Esophagus squamous epithelium (tissue), 5 donors: ENCODE measurements at regions not wholly inside any gene's neighbourhood (a gene's known extent, or its start where the extent isn't known, plus 50 kb on each side); places are given as distances from the start of the nearest gene placed in this dataset.

Experiments
- DNase-seq: peaks from one replicate; lab custom pipeline; 2025; lab: John Stamatoyannopoulos, UW
- H3K27ac ChIP-seq, 4 donors: fragments of 200-600 bp; sonication (generic); one replicate each; pipeline ENCODE4 v1.5.1; 2016 to 2019; ENCODE audit warnings: mild to moderate bottlenecking in 1 of 4
- H3K27me3 ChIP-seq, 4 donors: fragments of 200-600 bp; sonication (generic); 1 replicate in 3 of 4; 2 replicates in 1 of 4; pipeline versions ENCODE4 v1.5.1 to v1.6.0; 2017 to 2021; ENCODE audit warnings: antibody characterized with exemption in 1 of 4
- H3K36me3 ChIP-seq, 3 donors: fragments of 200-600 bp; sonication (generic); one replicate each; pipeline ENCODE4 v1.5.1; 2016 to 2019
- H3K4me1 ChIP-seq, 3 donors: fragments of 200-600 bp; sonication (generic); one replicate each; pipeline ENCODE4 v1.5.1; 2017 to 2019
- H3K4me3 ChIP-seq, 4 donors: fragments of 200-600 bp; sonication (generic); 1 replicate in 3 of 4; 2 replicates in 1 of 4; pipeline ENCODE4 v1.5.1; 2016 to 2019; ENCODE audit warnings: mild to moderate bottlenecking in 2 of 4, moderate library complexity in 1 of 4
- H3K9me3 ChIP-seq, 3 donors: fragments of 200-600 bp; sonication (generic); one replicate each; pipeline ENCODE4 v1.5.1; 2016 to 2019
- CTCF ChIP-seq, 6 experiments: fragments of 450-650 bp in 4 of 6; fragments of 200-600 bp in 2 of 6; sonication (generic) in 2 of 6; IDR thresholded peaks; one replicate each; pipeline ENCODE4 v1.5.1; 2016 to 2019; ENCODE audit warnings: antibody characterized with exemption in 6 of 6, mild to moderate bottlenecking in 4 of 6, moderate library complexity in 4 of 6
- POLR2A ChIP-seq, 4 donors: fragments of 450-650 bp; IDR thresholded peaks; one replicate each; pipeline ENCODE4 v1.6.1; 2017; ENCODE audit warnings: antibody characterized with exemption in 4 of 4, mild to moderate bottlenecking in 4 of 4, moderate library complexity in 3 of 4
- WGBS, 2 donors: methylation state at CpG; one replicate each; pipeline ENCODE4 v1.1.5; 2018; 5-methylcytosine and 5-hydroxymethylcytosine counted together
- intact Hi-C: fragments of 100-400 bp; cut with DNase I; formaldehyde crosslinking; loops from one replicate; pipeline ENCODE4 v1.15.0; 2022
- donor health status: DM: yes; HTN: yes; CAD: no.

GRCh38 chr13:78806457-78806856, 147.5 kb upstream of the OBI1 start:
- Histone ChIP-seq H3K4me1 (no peaks in the 10 kb centered on the region), H3K27ac (no peak overlapping the region), H3K4me3 (no peak overlapping the region), H3K36me3 (no peaks in the 10 kb centered on the region), H3K27me3 (no peaks in the 10 kb centered on the region), H3K9me3 (no peaks in the 10 kb centered on the region)
- TF ChIP-seq POLR2A (IDR thresholded peaks at IDR 0.05) = no peak
- TF ChIP-seq CTCF (IDR thresholded peaks at IDR 0.05) = no peak
- no peak for DNase-seq
- intact Hi-C loops = no loop called here
- 59 to 69% methylated on average over 4 of the region's 4 CpGs for WGBS, 2 donors

DNA sequence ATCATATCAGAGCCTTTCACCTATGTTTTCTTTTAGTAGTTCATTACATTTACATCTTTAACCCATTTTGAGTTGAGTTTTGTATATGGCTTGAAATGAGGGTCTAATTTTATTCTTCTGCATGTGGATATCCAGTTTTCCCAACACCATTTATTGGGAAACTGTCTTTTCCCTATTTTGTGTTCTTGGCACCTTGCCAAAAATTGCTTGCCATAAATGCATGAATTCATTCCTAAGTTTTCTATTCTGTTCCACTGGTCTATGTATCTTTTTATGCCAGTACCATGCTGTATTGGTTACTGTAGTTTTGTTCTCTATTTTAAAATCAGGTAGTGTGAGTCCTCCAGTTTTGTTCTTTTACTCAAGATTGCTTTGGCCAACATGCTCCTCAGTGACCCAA, 144.0 kb upstream of the OBI1 start:
- no peak for DNase-seq
- H3K27ac ChIP-seq = no peak overlapping the region
- intact Hi-C loops = no loop called here
- H3K9me3 ChIP-seq = no peaks in the 10 kb centered on the region
- no peak for TF ChIP-seq POLR2A (IDR thresholded peaks at IDR 0.05)
- TF ChIP-seq CTCF (IDR thresholded peaks at IDR 0.05) = no peak
- H3K4me3 ChIP-seq = no peak overlapping the region
- no peaks in the 10 kb centered on the region for H3K36me3 ChIP-seq
- no peaks in the 10 kb centered on the region for H3K27me3 ChIP-seq
- H3K4me1 ChIP-seq = no peaks in the 10 kb centered on the region

GRCh38 chr13:78787190-78787589, 128.2 kb upstream of the OBI1 start:
- H3K36me3 ChIP-seq = no peaks in the 10 kb centered on the region
- no peak for DNase-seq
- WGBS, 2 donors = 22 to 24% methylated on average over 8 of the region's 8 CpGs

GRCh38 chr13:78786459-78786858, 127.5 kb upstream of the OBI1 start:
- Histone ChIP-seq H3K36me3 (no peaks in the 10 kb centered on the region), H3K4me3 (no peak overlapping the region), H3K27ac (no peak overlapping the region), H3K4me1 (no peaks in the 10 kb centered on the region), H3K27me3 (peaks cover 0 to 3% (median 0%) of the 10 kb centered on the region in 4 donors), H3K9me3 (no peaks in the 10 kb centered on the region)
- 26 to 33% methylated on average over 1 of the region's 1 CpG for WGBS, 2 donors
- intact Hi-C loops = no loop called here
- TF ChIP-seq CTCF (IDR thresholded peaks at IDR 0.05) (no peak), POLR2A (IDR thresholded peaks at IDR 0.05) (no peak)
- no peak for DNase-seq

More at GRCh38 chr13:78787190-78787589, 128.2 kb upstream of the OBI1 start:
- no peak overlapping the region for H3K4me3 ChIP-seq
- H3K4me1 ChIP-seq = no peaks in the 10 kb centered on the region
- no peak overlapping the region for H3K27ac ChIP-seq
- no peak for TF ChIP-seq POLR2A (IDR thresholded peaks at IDR 0.05)
- TF ChIP-seq CTCF (IDR thresholded peaks at IDR 0.05) = no peak
- peaks cover 0 to 3% (median 0%) of the 10 kb centered on the region in 4 donors for H3K27me3 ChIP-seq
- intact Hi-C loops = no loop called here
- H3K9me3 ChIP-seq = no peaks in the 10 kb centered on the region

- H3K36me3 ChIP-seq = no peaks in the 10 kb centered on the region
- no peak overlapping the region for H3K4me3 ChIP-seq
- 71 to 80% methylated on average over 4 of the region's 4 CpGs for WGBS, 2 donors
- peaks cover 0 to 3% (median 0%) of the 10 kb centered on the region in 4 donors for H3K27me3 ChIP-seq
- H3K4me1 ChIP-seq = no peaks in the 10 kb centered on the region
- H3K9me3 ChIP-seq = no peaks in the 10 kb centered on the region
- no peak for TF ChIP-seq POLR2A (IDR thresholded peaks at IDR 0.05)
- no peak for TF ChIP-seq CTCF (IDR thresholded peaks at IDR 0.05)
- no peak overlapping the region for H3K27ac ChIP-seq
- intact Hi-C loops = no loop called here
- DNase-seq = no peak
Observed at GRCh38 chr13:78785764-78786163, 126.8 kb upstream of the OBI1 start.
